Fibroblast of skin of scalp (primary cell): ENCODE measurements at regions not wholly inside any gene's neighbourhood (a gene's known extent, or its start where the extent isn't known, plus 50 kb on each side); places are given as distances from the start of the nearest gene placed in this dataset.

Experiments
- DNase-seq: peaks from one replicate; pipeline ENCODE4 v3.0.0-alpha.2; 2013

GRCh38 chr13:40149611-40150274 is 494.3 kb downstream of the COG6 start:
- peak; percentile 58 for DNase-seq

DNA sequence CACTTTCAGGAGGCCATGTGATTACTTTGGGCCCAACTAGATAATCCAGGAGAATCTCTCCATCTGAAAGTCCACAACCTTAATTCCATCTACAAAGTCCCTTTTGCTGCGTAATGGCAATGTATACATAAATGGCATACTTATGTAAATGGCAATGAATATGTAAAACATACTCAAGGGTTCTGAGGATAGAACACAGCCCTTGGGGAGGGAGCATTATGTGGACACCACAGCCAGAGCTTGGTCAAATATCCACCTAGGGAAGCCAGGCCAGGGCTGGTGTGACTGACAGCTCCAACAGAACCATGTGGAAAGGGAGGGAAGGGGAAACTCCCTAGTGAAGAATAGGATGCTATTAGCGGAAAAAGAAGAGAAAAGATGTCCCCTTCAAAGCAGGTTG is 496.2 kb downstream of the COG6 start:
- no peak for DNase-seq

GRCh38 chr13:40152145-40152544 is 496.7 kb downstream of the COG6 start:
- DNase-seq, result peak; percentile 70

DNA sequence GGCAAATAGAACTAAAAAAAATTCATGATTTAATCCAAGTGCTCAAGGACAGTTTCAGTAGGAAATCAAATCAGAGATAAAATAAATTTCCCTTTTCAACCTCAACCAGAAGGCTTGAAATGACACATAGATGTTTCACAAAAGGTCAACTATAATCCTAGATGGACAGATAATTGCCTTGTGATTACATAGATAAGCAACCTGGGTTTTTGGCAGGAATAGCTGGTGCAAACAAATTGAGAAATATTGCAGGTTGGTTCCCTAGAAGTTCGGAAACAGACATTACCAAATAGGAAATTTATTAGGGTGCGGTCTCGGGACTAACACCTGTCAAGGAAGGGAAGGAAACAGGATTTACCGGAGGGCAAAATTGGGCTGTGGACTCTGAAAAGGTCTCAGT is 497.5 kb downstream of the COG6 start:
- DNase-seq, result no peak

DNA sequence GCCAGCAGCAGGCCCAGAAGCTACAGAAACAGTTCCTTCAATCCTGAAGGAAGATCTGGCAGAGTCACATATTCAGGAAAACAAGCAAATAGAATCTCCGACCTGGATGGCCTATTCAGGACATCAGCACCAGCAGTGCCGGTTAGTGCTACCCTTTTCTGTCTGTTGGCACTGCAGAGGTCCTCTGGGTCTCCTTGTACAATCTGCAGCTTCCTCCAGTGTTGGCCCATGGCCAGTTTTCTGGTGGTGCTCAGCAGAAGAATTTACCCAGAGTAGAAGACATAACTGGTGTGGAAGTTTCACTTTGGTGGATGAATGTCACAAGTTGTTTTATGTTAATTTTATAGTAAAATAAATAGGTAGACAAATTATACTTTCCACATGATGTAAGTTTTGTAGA is 498.1 kb downstream of the COG6 start:
- no peak for DNase-seq

DNA sequence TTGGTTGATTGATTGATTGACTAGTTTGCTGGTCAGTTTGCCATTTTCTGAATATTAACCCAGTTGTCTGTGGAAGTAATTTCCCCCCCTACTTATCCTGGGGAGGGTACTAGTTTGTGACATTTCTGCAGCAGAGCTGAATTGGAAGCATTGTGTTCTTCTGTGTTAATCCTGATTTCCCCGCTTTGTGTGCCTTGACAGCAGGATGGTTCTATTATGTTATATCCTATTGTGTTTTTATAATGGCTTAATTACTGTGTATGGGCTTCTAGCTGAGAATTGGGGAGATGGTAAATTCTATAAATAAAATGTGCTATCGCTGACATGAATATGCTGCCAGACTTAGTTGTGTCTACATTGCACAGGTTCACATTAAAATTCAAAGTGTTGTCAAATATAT is 499.7 kb downstream of the COG6 start:
- DNase-seq, result no peak

- no peak for DNase-seq
These were observed 502.8 kb downstream of the COG6 start for GRCh38 chr13:40158218-40158617.

DNA sequence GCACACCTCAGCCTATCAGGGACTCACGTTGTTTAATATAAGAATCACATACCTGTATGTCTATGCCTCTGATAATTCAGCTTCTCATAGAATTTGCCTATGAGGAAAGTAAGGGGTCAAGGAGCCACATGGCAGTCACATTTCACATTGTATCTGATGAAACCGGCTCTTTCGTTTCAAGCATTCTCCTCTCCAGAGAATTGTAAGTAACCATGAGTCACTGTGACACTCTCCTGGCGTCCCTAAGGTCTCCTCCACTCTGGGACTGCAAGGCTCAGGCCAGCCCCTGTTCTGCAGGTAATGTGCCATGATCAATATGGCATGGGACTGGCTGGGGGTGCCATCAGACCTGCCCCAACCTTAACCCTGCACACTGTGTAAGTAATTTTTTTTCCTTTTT is 503.3 kb downstream of the COG6 start:
- no peak for DNase-seq

DNA sequence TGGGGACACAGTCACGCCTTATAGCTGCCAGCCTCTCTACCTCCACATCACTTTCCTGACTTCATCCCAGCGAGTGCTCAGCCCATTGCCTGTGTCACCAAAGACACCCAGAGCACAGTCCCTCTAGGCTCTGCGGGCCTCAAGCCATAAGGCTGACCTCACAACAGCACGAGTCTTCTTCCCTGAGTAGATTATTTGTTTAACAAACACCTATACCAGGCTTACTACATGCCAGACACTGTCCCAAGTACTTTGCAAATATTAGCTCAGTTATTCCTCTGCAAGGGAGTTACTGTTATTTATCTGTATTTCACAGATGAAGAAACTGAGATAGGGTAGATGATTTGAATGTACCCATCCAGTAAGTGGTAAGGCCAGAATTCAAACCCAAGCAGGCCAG is 504.3 kb downstream of the COG6 start:
- DNase-seq, result no peak

DNA sequence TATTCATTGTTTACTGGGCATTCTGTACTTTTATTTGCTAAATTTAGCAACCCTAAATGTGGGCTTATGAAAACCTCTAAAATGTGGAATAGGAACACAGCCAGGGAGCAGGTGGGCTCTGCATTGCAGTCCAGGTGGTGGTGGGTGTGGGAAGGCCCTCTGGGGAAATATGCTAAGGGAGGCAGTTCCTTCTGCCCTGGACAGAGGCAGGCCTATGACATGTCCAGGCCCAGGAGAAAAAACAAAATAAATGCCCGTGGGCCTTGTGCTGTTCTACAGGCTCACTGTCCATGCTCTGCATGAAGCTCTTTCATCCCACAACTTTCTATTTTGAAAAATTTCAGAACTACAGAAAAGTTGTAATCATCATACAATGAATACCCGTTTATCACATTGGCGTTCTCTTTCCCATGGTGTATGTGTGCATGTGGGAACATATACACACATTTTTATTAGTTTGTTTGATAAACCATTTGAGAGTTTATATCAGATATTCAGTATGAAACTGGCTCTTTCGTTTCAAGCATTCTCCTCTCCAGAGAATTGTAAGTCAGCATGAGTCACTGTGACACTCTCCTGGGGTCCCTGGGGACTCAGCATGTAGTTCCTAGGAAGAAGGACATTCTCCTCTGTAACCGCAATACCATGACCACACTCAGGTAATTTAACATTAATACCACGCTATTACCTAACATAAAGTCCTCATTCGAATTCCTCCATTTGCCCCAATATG is 505.3 kb downstream of the COG6 start:
- DNase-seq, result peak; percentile 72

GRCh38 chr13:40161351-40161810 is 505.1 kb downstream of the FOXO1 start:
- DNase-seq, result no peak

- no peak for DNase-seq
These were observed 504.5 kb downstream of the FOXO1 start for GRCh38 chr13:40161931-40162330.

GRCh38 chr13:40163066-40164000 is 503.1 kb downstream of the FOXO1 start:
- no peak for DNase-seq

DNA sequence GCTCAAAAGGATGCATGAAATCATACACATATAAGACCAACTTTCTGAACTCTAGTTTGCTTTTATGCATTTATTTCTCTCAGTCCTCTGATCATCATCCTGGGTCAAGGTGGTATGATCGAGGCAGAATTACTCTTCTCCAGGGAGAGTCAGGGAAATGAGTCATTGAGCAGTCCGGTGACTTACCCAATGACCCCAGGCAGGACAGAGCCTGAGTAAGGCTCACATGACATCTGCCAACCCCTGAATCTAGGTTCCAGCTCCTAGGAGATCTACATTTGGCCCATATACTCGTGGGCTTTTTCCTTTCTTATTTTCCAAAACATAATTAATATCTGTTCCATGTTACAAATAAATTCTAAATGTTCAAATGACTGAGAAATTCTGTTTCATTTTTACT is 502.3 kb downstream of the FOXO1 start:
- DNase-seq, result no peak

GRCh38 chr13:40165316-40165932 is 501.0 kb downstream of the FOXO1 start:
- no peak for DNase-seq

DNA sequence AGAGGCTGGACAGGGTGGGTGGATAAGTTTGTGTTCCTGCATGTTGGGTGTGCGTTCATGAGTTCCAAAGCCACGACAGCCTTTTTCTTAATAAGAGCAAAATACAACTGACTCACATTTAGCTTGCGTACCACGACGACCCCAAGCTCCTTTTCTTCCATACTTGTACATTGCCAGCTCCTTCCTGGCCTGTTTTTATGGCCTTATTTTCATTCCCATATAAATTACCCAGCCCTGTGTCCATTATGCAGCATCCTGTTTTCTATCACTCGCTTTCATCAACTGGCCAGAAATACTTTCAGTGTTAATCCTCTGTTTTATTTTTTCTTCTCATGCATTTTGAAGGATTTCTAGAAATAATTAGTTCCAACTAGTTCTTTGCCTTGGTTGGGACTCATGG is 499.1 kb downstream of the FOXO1 start:
- DNase-seq, result no peak

DNA sequence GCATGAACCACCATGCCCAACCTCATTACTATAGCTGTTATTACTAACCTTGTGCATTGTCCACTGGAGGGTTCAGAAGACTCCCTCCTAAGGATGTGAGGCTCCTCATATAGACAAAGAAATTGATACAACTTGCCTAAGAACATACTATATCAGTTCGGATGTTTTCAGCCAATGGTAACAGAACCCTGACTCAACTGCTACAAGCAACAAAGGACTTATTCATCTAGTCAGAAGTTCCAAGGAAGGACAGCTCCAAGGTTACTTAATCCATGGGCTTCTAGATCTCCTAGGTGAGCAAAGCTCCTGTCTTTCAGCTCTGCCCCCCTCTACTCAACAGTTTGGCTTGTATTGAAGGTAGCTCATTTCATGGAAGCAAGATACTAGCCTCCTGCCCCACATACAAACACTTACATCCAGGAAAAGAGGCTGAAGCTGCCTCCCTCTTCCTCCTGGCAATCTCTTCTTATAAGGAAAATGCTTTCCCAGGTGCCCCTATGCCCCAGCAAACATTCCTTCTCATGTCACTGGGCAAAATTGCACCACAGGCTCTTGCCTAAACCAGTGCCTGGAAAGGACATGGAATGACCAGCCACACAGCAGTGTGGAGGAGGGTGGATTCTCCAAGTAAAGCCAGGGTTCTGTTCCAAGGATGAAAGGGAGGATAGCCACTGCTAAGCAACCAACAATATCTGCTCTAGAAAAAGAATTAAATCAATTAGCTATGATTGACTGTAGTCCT is 497.8 kb downstream of the FOXO1 start:
- DNase-seq, result no peak

DNA sequence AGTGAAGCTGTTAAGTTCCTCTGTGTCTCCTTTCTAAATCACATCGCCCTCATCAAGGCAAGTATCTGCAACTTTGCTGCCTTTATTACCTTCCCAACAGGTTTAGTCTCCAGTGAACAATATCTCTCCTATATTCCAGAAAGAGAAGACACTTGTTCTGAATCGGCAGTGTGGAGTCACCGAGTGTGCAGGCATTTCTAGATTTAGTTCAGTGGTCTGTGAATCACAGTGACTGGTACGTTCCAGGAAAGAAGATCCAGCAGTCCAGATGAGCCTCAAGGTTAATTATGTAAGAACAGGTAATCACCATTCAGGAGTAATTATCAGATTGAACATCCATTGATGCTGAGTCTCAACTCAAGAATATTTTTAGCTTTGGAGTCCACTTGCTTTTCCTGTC is 497.0 kb downstream of the FOXO1 start:
- no peak for DNase-seq

- peak; percentile 35 for DNase-seq
These were observed 496.4 kb downstream of the FOXO1 start for GRCh38 chr13:40170091-40170490.

DNA sequence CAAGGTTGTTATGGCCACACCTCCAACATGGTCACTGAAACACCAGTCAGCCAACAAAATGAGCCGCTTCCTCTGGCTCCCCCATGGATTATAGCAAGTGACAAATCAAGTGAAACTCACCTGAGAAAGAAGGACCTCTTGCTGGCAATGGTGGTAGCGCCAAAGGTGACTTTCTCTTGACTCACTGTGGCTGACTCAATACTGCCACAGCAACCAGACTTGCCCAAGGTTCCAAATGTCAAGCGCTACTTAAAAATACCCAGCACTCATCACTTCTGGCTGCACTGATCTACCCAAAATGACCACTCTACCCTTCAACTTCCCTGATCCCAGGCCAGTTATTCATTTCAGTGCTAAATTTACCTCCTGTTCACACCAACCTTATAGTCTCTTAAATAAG is 495.5 kb downstream of the FOXO1 start:
- no peak for DNase-seq

GRCh38 chr13:40171566-40171965 is 494.9 kb downstream of the FOXO1 start:
- peak; percentile 35 for DNase-seq

DNA sequence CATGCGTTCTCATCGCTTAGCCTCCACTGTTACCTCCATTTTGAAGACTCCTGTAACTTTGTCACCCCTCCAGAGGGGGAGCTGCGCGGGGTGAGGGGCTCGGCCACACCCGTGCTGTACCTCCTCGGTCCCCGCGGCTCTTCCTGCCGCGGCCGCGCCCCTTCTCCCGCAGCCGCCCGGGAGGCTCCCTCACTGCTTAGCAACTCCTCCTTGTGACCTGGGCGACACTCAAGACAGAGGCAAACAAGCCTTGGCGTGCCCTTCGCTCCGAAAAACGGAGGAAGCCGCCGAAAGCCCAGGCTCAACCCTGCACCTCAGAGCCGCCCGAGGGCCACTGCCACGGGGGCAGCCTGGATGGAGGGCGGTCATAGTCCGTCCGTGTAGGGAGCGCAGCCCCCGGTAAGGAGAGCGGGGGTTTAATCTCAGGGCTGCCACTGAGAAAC is 494.3 kb downstream of the FOXO1 start:
- no peak for DNase-seq
